Common myeloid progenitor, CD34-positive (primary cell): ENCODE measurements at regions not wholly inside any gene's neighbourhood (a gene's known extent, or its start where the extent isn't known, plus 50 kb on each side); places are given as distances from the start of the nearest gene placed in this dataset.

ENCODE experiments used
- CTCF ChIA-PET: fragments of 350-600 bp; sonication (Branson Sonifier 250); formaldehyde crosslinking; loops from one replicate; lab custom pipeline; 2021; ENCODE audit warnings: antibody characterized with exemption; lab: Charles Lee
- POLR2A ChIA-PET: fragments of 350-600 bp; sonication (Branson Sonifier 250); formaldehyde crosslinking; loops from one replicate; lab custom pipeline; 2021; ENCODE audit warnings: antibody characterized with exemption; lab: Charles Lee
- DNase-seq, 3 donors: peaks; one replicate each; pipeline versions ENCODE4 v3.0.0 to v3.0.0-alpha.2; 2013
- H3K27ac ChIP-seq, 2 experiments: 1 replicate in 1 of 2; 2 replicates in 1 of 2; pipeline ENCODE4 v1.7.0; 2013; ENCODE audit warnings: inconsistent platforms in 2 of 2, low read length in 2 of 2, mild to moderate bottlenecking in 2 of 2, low read depth in 1 of 2, moderate library complexity in 1 of 2; ENCODE audit not compliant: severe bottlenecking in 2 of 2, insufficient read depth in 1 of 2, poor library complexity in 1 of 2
- H3K27me3 ChIP-seq, 5 experiments: replicated peaks in 2 of 5; 1 replicate in 3 of 5; 2 replicates in 2 of 5; pipeline versions ENCODE4 v1.6.1 to v1.7.0; 2013; ENCODE audit warnings: low read length in 4 of 5, mild to moderate bottlenecking in 2 of 5, moderate library complexity in 2 of 5, inconsistent platforms in 1 of 5; ENCODE audit not compliant: insufficient read depth in 5 of 5, control insufficient read depth in 4 of 5
- H3K36me3 ChIP-seq, 4 experiments: 1 replicate in 2 of 4; 2 replicates in 2 of 4; pipeline versions ENCODE4 v1.6.1 to v1.7.0; 2013; ENCODE audit warnings: low read length in 3 of 4, control low read depth in 1 of 4, mild to moderate bottlenecking in 1 of 4; ENCODE audit not compliant: control insufficient read depth in 4 of 4, insufficient read depth in 4 of 4
- H3K4me1 ChIP-seq, 4 experiments: 1 replicate in 3 of 4; 2 replicates in 1 of 4; pipeline versions ENCODE4 v1.6.1 to v1.7.1; 2013; ENCODE audit warnings: low read length in 3 of 4, mild to moderate bottlenecking in 3 of 4, control low read depth in 1 of 4, inconsistent platforms in 1 of 4, moderate library complexity in 1 of 4; ENCODE audit not compliant: control insufficient read depth in 4 of 4, insufficient read depth in 4 of 4; ENCODE audit errors: control extremely low read depth in 1 of 4
- H3K4me3 ChIP-seq, 7 experiments: 1 replicate in 4 of 7; 2 replicates in 3 of 7; pipeline versions ENCODE4 v1.5.1 to v1.7.0; 2013; ENCODE audit warnings: mild to moderate bottlenecking in 7 of 7, low read length in 6 of 7, moderate library complexity in 6 of 7, inconsistent platforms in 2 of 7, low read depth in 2 of 7, control low read depth in 1 of 7; ENCODE audit not compliant: insufficient read depth in 4 of 7, control insufficient read depth in 1 of 7; ENCODE audit errors: extremely low read depth in 1 of 7
- H3K9me3 ChIP-seq, 5 experiments: 1 replicate in 4 of 5; 2 replicates in 1 of 5; pipeline versions ENCODE4 v1.6.1 to v1.7.1; 2013; ENCODE audit warnings: low read length in 4 of 5, mild to moderate bottlenecking in 2 of 5, inconsistent platforms in 1 of 5, low read depth in 1 of 5, moderate library complexity in 1 of 5; ENCODE audit not compliant: control insufficient read depth in 4 of 5, insufficient read depth in 2 of 5; ENCODE audit errors: control extremely low read depth in 1 of 5
- WGBS: methylation state at CpG from one replicate; pipeline ENCODE4 v1.1.5; 2013; ENCODE audit not compliant: insufficient coverage; 5-methylcytosine and 5-hydroxymethylcytosine counted together

GRCh38 chr15:70181626-70182255, 84.0 kb upstream of the TLE3 start:
- Histone ChIP-seq H3K4me1 (peaks cover 0 to 17% (median 2%) of the 10 kb centered on the region in 4 experiments), H3K36me3 (no peaks in the 10 kb centered on the region), H3K4me3 (no peak overlapping the region), H3K27me3 (no peaks in the 10 kb centered on the region), H3K9me3 (no peaks in the 10 kb centered on the region), H3K27ac (no peak overlapping the region)
- WGBS = 83% methylated on average over 1 of the region's 4 CpGs
- ChIA-PET CTCF (interaction anchor here (0.7 to 2.9 kb wide), 14 partner anchors 10 to 221 kb away, joined by 3 to 11 read pairs (median 4); partner anchors contain the start of gene TLE3), POLR2A (interaction anchor here (0.6 to 1.0 kb wide), 2 partner anchors 21 to 80 kb away, joined by 3 read pairs; no protein-coding TSS in a partner anchor)
- no peak for DNase-seq

GRCh38 chr15:70180186-70180875, 82.6 kb upstream of the TLE3 start:
- Histone ChIP-seq H3K27ac (no peak overlapping the region), H3K4me1 (peaks cover 0 to 17% (median 2%) of the 10 kb centered on the region in 4 experiments), H3K27me3 (no peaks in the 10 kb centered on the region), H3K4me3 (no peak overlapping the region), H3K9me3 (no peaks in the 10 kb centered on the region), H3K36me3 (no peaks in the 10 kb centered on the region)
- WGBS = 95% methylated on average over 10 of the region's 15 CpGs
- POLR2A ChIA-PET = no interaction called here
- no peak for DNase-seq
- CTCF ChIA-PET = interaction anchor here (0.8 to 2.4 kb wide), 9 partner anchors 16 to 352 kb away, joined by 3 to 11 read pairs (median 6); no protein-coding TSS in a partner anchor

GRCh38 chr15:70179309-70179892, 81.7 kb upstream of the TLE3 start:
- H3K36me3 ChIP-seq = no peaks in the 10 kb centered on the region
- ChIA-PET POLR2A (no interaction called here), CTCF (interaction anchor here (0.9 to 2.4 kb wide), 5 partner anchors 15 to 146 kb away, joined by 3 to 10 read pairs (median 5); no protein-coding TSS in a partner anchor)
- H3K4me3 ChIP-seq = no peak overlapping the region
- no CpG with 5 or more reads among the region's 1 CpG for WGBS
- DNase-seq = no peak
- H3K4me1 ChIP-seq = peaks cover 0 to 17% (median 2%) of the 10 kb centered on the region in 4 experiments
- no peaks in the 10 kb centered on the region for H3K27me3 ChIP-seq
- H3K27ac ChIP-seq = no peak overlapping the region
- no peaks in the 10 kb centered on the region for H3K9me3 ChIP-seq

- CTCF ChIA-PET = interaction anchor here (1.1 to 2.3 kb wide), 2 partner anchors 24 to 147 kb away, joined by 4 to 10 read pairs; no protein-coding TSS in a partner anchor
- Histone ChIP-seq H3K4me3 (no peak overlapping the region), H3K9me3 (no peaks in the 10 kb centered on the region), H3K27ac (no peak overlapping the region), H3K36me3 (no peaks in the 10 kb centered on the region), H3K27me3 (no peaks in the 10 kb centered on the region), H3K4me1 (peaks cover 0 to 17% (median 2%) of the 10 kb centered on the region in 4 experiments)
- POLR2A ChIA-PET = no interaction called here
- 90% methylated on average over 2 of the region's 3 CpGs for whole genome bisulfite sequencing
- no peak for DNase-seq
Measured at GRCh38 chr15:70178335-70179084, 80.8 kb upstream of the TLE3 start.

- no peak overlapping the region for H3K4me3 ChIP-seq
- POLR2A ChIA-PET = no interaction called here
- DNase-seq = no peak
- H3K9me3 ChIP-seq = no peaks in the 10 kb centered on the region
- H3K27me3 ChIP-seq = no peaks in the 10 kb centered on the region
- no peak overlapping the region for H3K27ac ChIP-seq
- no peaks in the 10 kb centered on the region for H3K36me3 ChIP-seq
- CTCF ChIA-PET = interaction anchor here (0.6 to 1.5 kb wide), 4 partner anchors 13 to 670 kb away, joined by 3 to 5 read pairs (median 4); no protein-coding TSS in a partner anchor
- WGBS = 83% methylated on average over 4 of the region's 4 CpGs
- peaks cover 0 to 5% (median 0%) of the 10 kb centered on the region in 4 experiments for H3K4me1 ChIP-seq
Measured at GRCh38 chr15:70172566-70173225, 75.0 kb upstream of the TLE3 start.

- no peaks in the 10 kb centered on the region for H3K9me3 ChIP-seq
- WGBS = 100% methylated on average over 1 of the region's 2 CpGs
- H3K4me1 ChIP-seq = peaks cover 0 to 5% (median 0%) of the 10 kb centered on the region in 4 experiments
- no peak for DNase-seq
- H3K27ac ChIP-seq = no peak overlapping the region
- CTCF ChIA-PET = interaction anchor here (0.6 to 1.5 kb wide), 6 partner anchors 10 to 670 kb away, joined by 3 to 5 read pairs (median 3); no protein-coding TSS in a partner anchor
- POLR2A ChIA-PET = no interaction called here
- H3K4me3 ChIP-seq = no peak overlapping the region
- H3K27me3 ChIP-seq = no peaks in the 10 kb centered on the region
- no peaks in the 10 kb centered on the region for H3K36me3 ChIP-seq
Measured at GRCh38 chr15:70172124-70172523, 74.4 kb upstream of the TLE3 start.
